ENCODE measurements at regions not wholly inside any gene's neighbourhood (a gene's known extent, or its start where the extent isn't known, plus 50 kb on each side); places are given as distances from the start of the nearest gene placed in this dataset.
A peak's percentile ranks its signal among the peaks of the same experiment; 100 is the strongest.

DNA sequence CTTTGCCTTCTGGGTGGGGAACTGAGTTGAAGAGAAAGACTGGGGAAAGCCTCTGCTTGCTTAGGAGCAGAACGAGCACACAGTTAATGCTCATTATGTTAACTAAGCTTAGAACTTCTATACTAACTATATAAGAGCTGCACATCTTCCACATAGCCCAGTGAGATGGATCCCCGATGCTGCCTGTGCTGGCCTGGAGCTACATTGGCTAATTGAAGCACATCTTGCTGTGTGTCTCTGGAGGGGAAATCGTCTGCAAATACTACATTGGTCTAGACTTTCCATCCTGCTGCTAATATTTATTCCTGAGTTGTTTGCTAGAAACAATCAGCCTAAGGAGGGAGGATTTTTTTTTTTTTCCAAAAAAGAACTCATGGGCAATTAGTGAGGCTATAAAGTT is 406.3 kb downstream of the HAPSTR1 start:
- Mint-ChIP-seq H3K27ac (no peak overlapping the region), H3K4me3 (no peak overlapping the region), H3K36me3 (ENCODE audit: low read depth) (no peaks in the 10 kb centered on the region), H3K27me3 (ENCODE audit: insufficient read depth) (no peaks in the 10 kb centered on the region), H3K4me1 (peaks cover 8% of the 10 kb centered on the region), H3K9me3 (peaks cover 3% of the 10 kb centered on the region)
- DNase-seq = no peak
- Histone ChIP-seq H3K4me3 (ENCODE audit: low read length) (no peak overlapping the region), H3K27ac (ENCODE audit: low read depth, low read length) (no peak overlapping the region), H3K27me3 (ENCODE audit: control insufficient read depth, insufficient read depth, low read length, poor library complexity, severe bottlenecking) (no peaks in the 10 kb centered on the region), H3K9ac (ENCODE audit: extremely low read depth, low read length, poor library complexity, severe bottlenecking) (no peak overlapping the region), H3K4me1 (ENCODE audit: control insufficient read depth, insufficient read depth, low read length) (peaks cover 3% of the 10 kb centered on the region), H3K36me3 (ENCODE audit: control insufficient read depth, insufficient read depth, low read length) (no peaks in the 10 kb centered on the region), H3K9me3 (ENCODE audit: control insufficient read depth, low read length) (peaks cover 6% of the 10 kb centered on the region)
- 90 to 91% methylated on average over 2 to 3 of the region's 3 CpGs for whole genome bisulfite sequencing, 2 experiments (ENCODE audit: insufficient coverage in 1 of 2, insufficient read length in 1 of 2)
- TF ChIP-seq, protein P1, sequence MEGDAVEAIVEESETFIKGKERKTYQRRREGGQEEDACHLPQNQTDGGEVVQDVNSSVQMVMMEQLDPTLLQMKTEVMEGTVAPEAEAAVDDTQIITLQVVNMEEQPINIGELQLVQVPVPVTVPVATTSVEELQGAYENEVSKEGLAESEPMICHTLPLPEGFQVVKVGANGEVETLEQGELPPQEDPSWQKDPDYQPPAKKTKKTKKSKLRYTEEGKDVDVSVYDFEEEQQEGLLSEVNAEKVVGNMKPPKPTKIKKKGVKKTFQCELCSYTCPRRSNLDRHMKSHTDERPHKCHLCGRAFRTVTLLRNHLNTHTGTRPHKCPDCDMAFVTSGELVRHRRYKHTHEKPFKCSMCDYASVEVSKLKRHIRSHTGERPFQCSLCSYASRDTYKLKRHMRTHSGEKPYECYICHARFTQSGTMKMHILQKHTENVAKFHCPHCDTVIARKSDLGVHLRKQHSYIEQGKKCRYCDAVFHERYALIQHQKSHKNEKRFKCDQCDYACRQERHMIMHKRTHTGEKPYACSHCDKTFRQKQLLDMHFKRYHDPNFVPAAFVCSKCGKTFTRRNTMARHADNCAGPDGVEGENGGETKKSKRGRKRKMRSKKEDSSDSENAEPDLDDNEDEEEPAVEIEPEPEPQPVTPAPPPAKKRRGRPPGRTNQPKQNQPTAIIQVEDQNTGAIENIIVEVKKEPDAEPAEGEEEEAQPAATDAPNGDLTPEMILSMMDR (conservative IDR thresholded peaks at IDR 0.05) = no peak

DNA sequence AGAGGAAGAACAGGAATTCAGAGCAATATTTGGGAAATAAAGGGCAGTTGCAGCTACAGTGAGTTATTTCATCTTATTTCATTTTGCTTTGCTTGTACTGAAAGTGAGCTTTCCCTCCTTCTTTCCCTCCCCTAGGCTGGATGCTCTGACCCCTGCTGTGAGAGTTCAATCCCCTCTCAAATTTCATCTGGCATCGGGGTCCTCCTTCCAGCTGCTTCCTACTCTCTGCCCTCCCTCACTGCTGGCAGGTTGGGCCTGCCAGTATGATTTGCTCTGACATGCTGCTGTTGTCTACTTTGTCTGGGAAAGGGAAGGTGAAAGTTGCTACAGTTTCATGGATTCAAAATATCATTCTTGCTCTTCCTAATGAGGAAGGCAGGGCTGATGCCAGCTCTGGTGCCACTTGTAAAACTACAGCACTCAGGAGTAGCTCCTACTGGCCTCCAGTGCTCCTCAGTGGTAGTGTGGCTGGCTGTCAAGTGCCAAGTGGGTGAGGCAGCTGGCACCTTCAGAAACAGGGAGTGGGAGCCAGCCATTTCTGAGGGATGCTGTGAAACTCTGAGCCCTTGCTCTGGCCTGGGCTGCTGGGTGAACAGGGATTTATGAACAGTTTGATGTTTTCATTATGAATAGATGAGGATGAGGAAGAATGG is 408.6 kb downstream of the HAPSTR1 start:
- WGBS, 2 experiments (ENCODE audit: insufficient coverage in 1 of 2, insufficient read length in 1 of 2) = 11 to 20% methylated on average over 1 of the region's 1 CpG
- no peak overlapping the region for H3K27ac Mint-ChIP-seq
- no peaks in the 10 kb centered on the region for H3K36me3 Mint-ChIP-seq (ENCODE audit: low read depth)
- H3K27me3 ChIP-seq (ENCODE audit: control insufficient read depth, insufficient read depth, low read length, poor library complexity, severe bottlenecking) = no peaks in the 10 kb centered on the region
- TF ChIP-seq, protein P1 (conservative IDR thresholded peaks at IDR 0.05) = no peak
- H3K27me3 Mint-ChIP-seq (ENCODE audit: insufficient read depth) = no peaks in the 10 kb centered on the region
- no peaks in the 10 kb centered on the region for H3K36me3 ChIP-seq (ENCODE audit: control insufficient read depth, insufficient read depth, low read length)
- no peak overlapping the region for H3K4me3 Mint-ChIP-seq
- peaks cover 3% of the 10 kb centered on the region for H3K4me1 ChIP-seq (ENCODE audit: control insufficient read depth, insufficient read depth, low read length)
- H3K9me3 ChIP-seq (ENCODE audit: control insufficient read depth, low read length) = no peaks in the 10 kb centered on the region
- H3K4me1 Mint-ChIP-seq = peaks cover 13% of the 10 kb centered on the region
- no peak overlapping the region for H3K27ac ChIP-seq (ENCODE audit: low read depth, low read length)
- no peak overlapping the region for H3K9ac ChIP-seq (ENCODE audit: extremely low read depth, low read length, poor library complexity, severe bottlenecking)
- DNase-seq = peak; percentile 74
- H3K9me3 Mint-ChIP-seq = peaks cover 3% of the 10 kb centered on the region
- no peak overlapping the region for H3K4me3 ChIP-seq (ENCODE audit: low read length)

DNA sequence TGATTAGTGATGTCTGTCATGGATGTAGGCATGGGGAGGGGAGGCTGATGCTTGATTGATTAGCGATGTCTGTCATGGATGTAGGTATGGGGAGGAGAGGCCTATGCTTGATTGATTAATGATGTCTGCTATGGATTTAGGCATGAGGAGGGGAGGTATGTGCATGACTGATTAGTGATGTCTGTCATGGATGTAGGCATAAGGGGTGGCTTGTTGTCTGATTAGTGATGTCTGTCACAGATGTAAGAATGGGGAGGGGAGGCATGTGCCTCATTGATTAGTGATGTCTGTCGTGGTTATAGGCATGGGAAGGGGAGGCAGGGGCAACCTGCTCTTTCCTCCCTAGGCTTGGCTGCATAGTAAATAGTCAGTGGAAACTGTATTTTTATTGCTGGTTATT is 409.4 kb downstream of the HAPSTR1 start:
- Histone ChIP-seq H3K36me3 (ENCODE audit: control insufficient read depth, insufficient read depth, low read length) (no peaks in the 10 kb centered on the region), H3K4me1 (ENCODE audit: control insufficient read depth, insufficient read depth, low read length) (peaks cover 3% of the 10 kb centered on the region), H3K9me3 (ENCODE audit: control insufficient read depth, low read length) (no peaks in the 10 kb centered on the region), H3K9ac (ENCODE audit: extremely low read depth, low read length, poor library complexity, severe bottlenecking) (no peak overlapping the region), H3K4me3 (ENCODE audit: low read length) (no peak overlapping the region), H3K27ac (ENCODE audit: low read depth, low read length) (no peak overlapping the region), H3K27me3 (ENCODE audit: control insufficient read depth, insufficient read depth, low read length, poor library complexity, severe bottlenecking) (no peaks in the 10 kb centered on the region)
- Mint-ChIP-seq H3K27ac (no peak overlapping the region), H3K27me3 (ENCODE audit: insufficient read depth) (no peaks in the 10 kb centered on the region), H3K4me1 (peaks cover 13% of the 10 kb centered on the region), H3K9me3 (peaks cover 3% of the 10 kb centered on the region), H3K36me3 (ENCODE audit: low read depth) (no peaks in the 10 kb centered on the region), H3K4me3 (no peak overlapping the region)
- 78 to 100% methylated on average over 1 to 2 of the region's 2 CpGs for WGBS, 2 experiments (ENCODE audit: insufficient coverage in 1 of 2, insufficient read length in 1 of 2)
- DNase-seq = no peak
- TF ChIP-seq, protein P1 (conservative IDR thresholded peaks at IDR 0.05) = no peak
